Ectodermal cell (in vitro differentiated cells): ENCODE measurements at regions not wholly inside any gene's neighbourhood (a gene's known extent, or its start where the extent isn't known, plus 50 kb on each side); places are given as distances from the start of the nearest gene placed in this dataset.
"Not testable (repeated sequence)": the region's sequence is repeated elsewhere in the genome, so short reads cannot be mapped to it uniquely, and the experiment has no call there.

Source experiments
- H3K27ac ChIP-seq: 2 replicates; pipeline ENCODE4 v1.7.0; 2013; ENCODE audit warnings: mild to moderate bottlenecking, low read depth, low read length; ENCODE audit not compliant: insufficient read depth, poor library complexity, severe bottlenecking
- H3K27me3 ChIP-seq: 2 replicates; pipeline ENCODE4 v1.7.0; 2013; ENCODE audit warnings: mild to moderate bottlenecking, low read length; ENCODE audit not compliant: insufficient read depth, control insufficient read depth, poor library complexity, severe bottlenecking
- H3K36me3 ChIP-seq: one replicate; pipeline ENCODE4 v1.7.0; 2013; ENCODE audit warnings: low read length; ENCODE audit not compliant: control insufficient read depth, insufficient read depth
- H3K4me1 ChIP-seq: one replicate; pipeline ENCODE4 v1.7.0; 2013; ENCODE audit warnings: low read length; ENCODE audit not compliant: control insufficient read depth, insufficient read depth
- H3K4me3 ChIP-seq: 2 replicates; pipeline ENCODE4 v1.7.0; 2013; ENCODE audit warnings: low read depth, low read length, control low read depth; ENCODE audit not compliant: insufficient read depth
- H3K9me3 ChIP-seq: 2 replicates; pipeline ENCODE4 v1.7.0; 2013; ENCODE audit warnings: mild to moderate bottlenecking, low read length, moderate library complexity; ENCODE audit not compliant: control insufficient read depth
- WGBS, 2 experiments: methylation state at CpG; one replicate each; pipeline ENCODE4 v1.1.7; 2013; ENCODE audit warnings: missing lambda C conversion rate in 2 of 2; 5-methylcytosine and 5-hydroxymethylcytosine counted together

DNA sequence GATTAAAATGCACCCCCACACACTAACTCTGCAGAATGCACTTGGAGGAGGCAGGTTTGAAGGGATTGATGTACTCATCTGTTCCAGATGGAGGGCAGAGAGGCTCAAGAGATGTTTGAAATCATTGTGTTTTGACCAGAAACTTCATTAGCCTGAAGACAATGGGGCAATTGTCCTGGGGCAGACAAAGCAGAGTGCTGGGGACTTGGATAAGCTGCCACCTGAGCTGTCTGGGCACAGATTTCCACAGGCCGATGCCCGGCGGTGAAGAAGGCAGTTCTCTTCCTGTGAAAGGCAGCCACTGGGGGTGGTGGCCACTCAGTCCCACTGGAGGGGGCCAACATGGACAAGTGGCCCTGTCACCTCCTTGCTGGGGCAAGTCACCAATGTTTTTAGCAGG, 181.0 kb downstream of the BCL2L11 start:
- no CpG with 5 or more reads among the region's 3 CpGs for WGBS, 2 experiments
- not testable (repeated sequence) for H3K9me3 ChIP-seq, H3K4me1 ChIP-seq, H3K27ac ChIP-seq, H3K27me3 ChIP-seq, H3K4me3 ChIP-seq, H3K36me3 ChIP-seq

DNA sequence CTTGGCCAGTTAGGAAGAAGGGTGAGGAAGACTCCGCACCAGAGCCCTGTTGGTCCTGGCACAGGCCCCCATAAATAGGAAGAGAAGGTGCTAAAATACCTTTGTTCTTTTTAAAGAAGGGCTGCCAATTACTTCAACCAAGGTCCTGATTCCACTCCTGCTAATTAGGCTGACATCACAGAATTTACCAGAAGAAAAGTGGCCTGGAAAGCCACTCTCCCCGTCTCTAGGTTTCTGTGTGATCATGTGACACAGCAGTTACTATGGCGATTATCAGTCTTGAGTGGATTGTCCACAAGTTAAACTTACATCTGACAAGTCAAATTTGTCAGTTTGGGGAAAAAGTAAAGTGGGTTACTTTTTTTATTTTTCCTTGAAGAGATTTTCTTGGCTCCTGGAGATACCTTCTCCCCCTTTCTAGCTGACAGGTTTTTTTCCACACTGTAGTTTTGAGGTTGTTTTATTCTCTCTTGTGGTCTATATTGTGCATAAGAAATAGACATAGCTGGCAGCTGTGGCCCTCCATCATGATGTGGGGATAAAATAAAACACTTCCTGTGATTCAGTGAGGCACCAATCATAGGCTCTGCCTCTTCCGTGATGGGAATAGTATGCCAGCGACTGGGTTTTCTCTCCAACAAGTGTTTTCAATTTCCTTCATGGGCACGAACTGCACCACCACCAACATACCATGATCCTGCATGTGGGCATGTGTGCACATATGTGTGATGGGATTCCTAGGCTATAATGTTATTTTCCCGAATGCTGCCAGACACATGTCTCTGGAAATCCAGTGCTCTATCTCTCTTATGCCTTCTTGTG, 181.9 kb downstream of the BCL2L11 start:
- H3K9me3 ChIP-seq, H3K4me1 ChIP-seq, H3K4me3 ChIP-seq, H3K27ac ChIP-seq, H3K27me3 ChIP-seq, H3K36me3 ChIP-seq: not testable (repeated sequence)
- WGBS, 2 experiments, result 71 to 100% methylated on average over 1 to 3 of the region's 7 CpGs

DNA sequence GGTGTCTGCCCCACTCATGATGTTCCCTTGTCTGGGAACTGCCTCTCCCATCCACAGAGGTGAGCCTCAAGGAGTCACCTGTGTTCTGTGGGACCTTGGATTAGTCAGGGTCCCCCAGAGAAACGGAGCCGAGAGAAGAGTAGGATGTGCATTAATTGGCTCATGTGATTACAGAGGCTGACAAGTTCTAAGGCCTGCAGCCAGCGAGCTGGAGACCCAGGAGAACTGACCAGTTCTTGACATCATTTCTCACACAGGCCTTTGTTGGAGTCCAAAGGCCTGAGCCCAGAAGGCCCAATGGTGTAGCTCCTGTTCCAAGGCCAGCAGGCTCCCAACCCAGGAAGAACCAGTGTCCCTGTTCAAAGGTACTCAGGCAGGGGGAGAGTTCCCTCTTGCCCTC, 186.6 kb downstream of the BCL2L11 start:
- not testable (repeated sequence) for H3K4me1 ChIP-seq, H3K36me3 ChIP-seq, H3K9me3 ChIP-seq, H3K4me3 ChIP-seq, H3K27ac ChIP-seq, H3K27me3 ChIP-seq
- WGBS, 2 experiments, result 91 to 92% methylated on average over 3 of the region's 3 CpGs

DNA sequence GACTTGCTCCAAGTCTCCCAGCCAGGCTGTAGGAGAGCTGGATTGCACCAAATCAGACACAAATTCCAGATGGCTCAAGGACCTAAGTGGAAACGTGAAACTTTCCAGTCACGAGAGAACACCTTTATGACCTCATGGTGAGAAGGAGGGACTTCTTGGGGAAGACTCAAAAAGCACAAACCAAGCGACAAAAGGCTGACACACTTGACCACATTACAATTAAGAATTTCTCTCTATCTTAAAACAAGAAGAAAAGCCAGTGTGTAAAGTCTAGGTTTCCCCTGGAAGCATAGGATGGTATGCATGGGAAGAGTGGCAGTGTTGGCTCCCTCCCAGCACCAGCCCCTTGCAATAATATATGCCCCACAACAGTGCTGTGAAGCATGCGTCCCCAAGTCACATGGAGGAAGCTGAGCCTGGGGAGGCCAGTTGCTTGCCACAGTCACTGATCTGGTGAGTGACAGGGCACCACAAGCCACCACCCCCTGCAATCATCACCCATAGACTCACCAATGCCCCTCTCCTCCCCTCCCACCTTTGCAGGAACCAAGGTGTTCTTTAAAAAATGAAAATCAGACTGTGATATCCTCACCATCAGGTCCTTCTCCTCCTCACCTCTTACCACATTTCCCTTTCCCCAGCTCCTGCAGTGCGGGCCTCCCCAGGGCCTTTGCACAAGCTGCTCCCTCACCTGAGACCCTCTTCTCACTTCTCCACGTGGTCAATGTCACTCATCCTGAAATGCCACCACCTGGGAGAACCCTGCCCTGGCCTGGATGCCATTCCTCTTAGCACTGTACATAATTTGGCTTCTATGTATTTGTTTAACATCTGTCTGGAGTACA, 188.7 kb downstream of the BCL2L11 start:
- H3K27me3 ChIP-seq, H3K4me1 ChIP-seq, H3K4me3 ChIP-seq, H3K27ac ChIP-seq, H3K36me3 ChIP-seq, H3K9me3 ChIP-seq: not testable (repeated sequence)
- 83 to 90% methylated on average over 3 of the region's 6 CpGs for WGBS, 2 experiments

GRCh38 chr2:111310395-111310794, 189.7 kb downstream of the BCL2L11 start:
- 61 to 71% methylated on average over 3 to 4 of the region's 8 CpGs for WGBS, 2 experiments
- H3K27me3 ChIP-seq, H3K9me3 ChIP-seq, H3K4me1 ChIP-seq, H3K4me3 ChIP-seq, H3K36me3 ChIP-seq, H3K27ac ChIP-seq: not testable (repeated sequence)

DNA sequence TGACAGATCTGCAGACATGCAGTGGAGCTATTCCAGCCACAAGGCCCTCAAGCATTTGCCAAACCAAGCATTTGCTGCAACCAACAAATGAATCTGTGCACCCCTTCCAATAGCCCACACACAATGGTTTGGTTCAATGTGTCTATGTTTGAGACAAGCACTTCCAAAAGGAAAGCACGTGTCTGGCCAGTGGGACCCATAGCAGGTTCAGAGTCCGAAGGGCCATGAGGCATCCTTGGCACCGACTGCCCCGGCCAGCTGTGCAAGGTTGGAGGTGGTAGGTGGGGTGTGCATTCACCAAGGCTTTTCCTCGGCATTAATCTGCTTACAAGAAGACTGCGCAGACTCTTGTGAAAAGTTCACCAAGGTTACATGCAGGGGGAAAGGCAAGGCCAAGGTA, 190.9 kb downstream of the BCL2L11 start:
- no CpG with 5 or more reads among the region's 6 CpGs for WGBS, 2 experiments
- not testable (repeated sequence) for H3K4me3 ChIP-seq, H3K4me1 ChIP-seq, H3K36me3 ChIP-seq, H3K9me3 ChIP-seq, H3K27me3 ChIP-seq, H3K27ac ChIP-seq

GRCh38 chr2:111312897-111313607, 192.3 kb downstream of the BCL2L11 start:
- H3K36me3 ChIP-seq, H3K27ac ChIP-seq, H3K27me3 ChIP-seq, H3K4me3 ChIP-seq, H3K9me3 ChIP-seq, H3K4me1 ChIP-seq: not testable (repeated sequence)
- 50 to 73% methylated on average over 2 to 8 of the region's 15 CpGs for WGBS, 2 experiments

DNA sequence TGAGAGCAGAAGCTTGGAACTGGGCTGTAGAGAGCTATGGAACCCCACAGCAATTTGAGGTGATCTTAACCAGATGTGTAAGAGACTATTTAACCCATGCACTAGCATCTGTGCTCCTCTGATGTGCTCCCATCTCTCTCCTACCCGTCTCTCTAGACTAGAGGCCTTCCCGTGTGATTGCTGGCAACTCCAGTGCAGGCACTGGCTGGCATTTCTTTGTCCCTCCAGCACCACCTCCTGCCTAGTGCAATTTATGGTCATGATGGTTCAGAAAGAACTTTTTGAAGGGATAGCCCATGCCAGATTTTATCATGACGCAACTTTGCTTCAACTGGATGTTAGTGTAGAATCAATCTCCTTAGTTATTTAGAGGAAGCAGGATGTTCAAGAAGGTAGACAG, 193.0 kb downstream of the BCL2L11 start:
- 93 to 98% methylated on average over 2 of the region's 3 CpGs for WGBS, 2 experiments
- H3K4me1 ChIP-seq, H3K27ac ChIP-seq, H3K4me3 ChIP-seq, H3K27me3 ChIP-seq, H3K36me3 ChIP-seq, H3K9me3 ChIP-seq: not testable (repeated sequence)

DNA sequence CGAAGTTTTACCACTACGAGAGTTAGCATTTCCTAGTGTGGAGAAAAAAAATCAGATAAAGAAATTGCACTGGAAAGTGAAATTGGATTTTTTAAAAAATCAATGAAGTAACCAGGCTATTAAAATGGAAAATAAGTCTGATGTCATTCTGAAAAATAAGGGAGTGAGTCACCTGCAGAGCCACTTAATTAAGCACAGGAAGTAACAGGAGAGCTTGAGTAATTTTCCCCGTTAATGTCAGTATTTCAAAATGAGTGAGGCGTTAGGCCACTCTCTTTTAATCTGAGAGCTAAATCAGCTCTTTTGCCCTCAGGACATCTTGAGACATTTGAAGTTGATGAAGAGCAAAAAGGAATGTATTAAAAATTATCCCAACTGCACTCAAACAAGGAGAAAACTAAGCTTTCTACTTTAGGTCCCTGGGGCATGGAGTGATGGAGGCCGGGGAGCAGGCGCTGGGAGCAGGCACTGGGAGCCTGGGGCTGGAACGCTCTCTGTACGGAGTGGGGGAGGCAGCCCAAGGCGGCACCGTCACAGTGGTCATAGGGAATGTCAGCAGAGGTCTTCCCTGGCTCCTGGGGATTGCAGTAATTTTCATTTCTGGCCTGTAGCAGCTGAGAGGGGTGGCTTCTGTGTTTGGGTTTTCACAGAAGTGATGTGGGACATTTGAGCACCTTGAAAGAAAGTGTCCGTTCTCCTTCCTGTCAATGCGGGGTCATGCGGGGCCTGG, 194.6 kb downstream of the BCL2L11 start:
- H3K27ac ChIP-seq, H3K4me1 ChIP-seq, H3K9me3 ChIP-seq, H3K27me3 ChIP-seq, H3K36me3 ChIP-seq, H3K4me3 ChIP-seq: not testable (repeated sequence)
- WGBS, 2 experiments, result 90 to 91% methylated on average over 10 of the region's 13 CpGs
